ENCODE measurements at regions not wholly inside any gene's neighbourhood (a gene's known extent, or its start where the extent isn't known, plus 50 kb on each side); places are given as distances from the start of the nearest gene placed in this dataset.

GRCh38 chr18:56436651-56437050 is 201.7 kb downstream of the TXNL1 start:
- TF ChIP-seq JUN (IDR thresholded peaks at IDR 0.05) (no peak), CTCF (IDR thresholded peaks at IDR 0.05) (no peak), PHF8 (IDR thresholded peaks at IDR 0.05; ENCODE audit: borderline replicate concordance, low read depth) (no peak), RAD21 (conservative IDR thresholded peaks at IDR 0.05 in 1 of 2, IDR thresholded peaks at IDR 0.05 in 1 of 2) (no peak), ELK1 (IDR thresholded peaks at IDR 0.05; ENCODE audit: low read depth, low read length) (no peak), EP300 (IDR thresholded peaks at IDR 0.05) (no peak), CEBPB (IDR thresholded peaks at IDR 0.05) (no peak)
- TF ChIP-seq, protein P1, sequence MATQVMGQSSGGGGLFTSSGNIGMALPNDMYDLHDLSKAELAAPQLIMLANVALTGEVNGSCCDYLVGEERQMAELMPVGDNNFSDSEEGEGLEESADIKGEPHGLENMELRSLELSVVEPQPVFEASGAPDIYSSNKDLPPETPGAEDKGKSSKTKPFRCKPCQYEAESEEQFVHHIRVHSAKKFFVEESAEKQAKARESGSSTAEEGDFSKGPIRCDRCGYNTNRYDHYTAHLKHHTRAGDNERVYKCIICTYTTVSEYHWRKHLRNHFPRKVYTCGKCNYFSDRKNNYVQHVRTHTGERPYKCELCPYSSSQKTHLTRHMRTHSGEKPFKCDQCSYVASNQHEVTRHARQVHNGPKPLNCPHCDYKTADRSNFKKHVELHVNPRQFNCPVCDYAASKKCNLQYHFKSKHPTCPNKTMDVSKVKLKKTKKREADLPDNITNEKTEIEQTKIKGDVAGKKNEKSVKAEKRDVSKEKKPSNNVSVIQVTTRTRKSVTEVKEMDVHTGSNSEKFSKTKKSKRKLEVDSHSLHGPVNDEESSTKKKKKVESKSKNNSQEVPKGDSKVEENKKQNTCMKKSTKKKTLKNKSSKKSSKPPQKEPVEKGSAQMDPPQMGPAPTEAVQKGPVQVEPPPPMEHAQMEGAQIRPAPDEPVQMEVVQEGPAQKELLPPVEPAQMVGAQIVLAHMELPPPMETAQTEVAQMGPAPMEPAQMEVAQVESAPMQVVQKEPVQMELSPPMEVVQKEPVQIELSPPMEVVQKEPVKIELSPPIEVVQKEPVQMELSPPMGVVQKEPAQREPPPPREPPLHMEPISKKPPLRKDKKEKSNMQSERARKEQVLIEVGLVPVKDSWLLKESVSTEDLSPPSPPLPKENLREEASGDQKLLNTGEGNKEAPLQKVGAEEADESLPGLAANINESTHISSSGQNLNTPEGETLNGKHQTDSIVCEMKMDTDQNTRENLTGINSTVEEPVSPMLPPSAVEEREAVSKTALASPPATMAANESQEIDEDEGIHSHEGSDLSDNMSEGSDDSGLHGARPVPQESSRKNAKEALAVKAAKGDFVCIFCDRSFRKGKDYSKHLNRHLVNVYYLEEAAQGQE (IDR thresholded peaks at IDR 0.05): no peak
- TF ChIP-seq, protein P2, sequence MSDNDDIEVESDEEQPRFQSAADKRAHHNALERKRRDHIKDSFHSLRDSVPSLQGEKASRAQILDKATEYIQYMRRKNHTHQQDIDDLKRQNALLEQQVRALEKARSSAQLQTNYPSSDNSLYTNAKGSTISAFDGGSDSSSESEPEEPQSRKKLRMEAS (IDR thresholded peaks at IDR 0.05): no peak
